Fibroblast of villous mesenchyme (primary cell): ENCODE measurements at regions not wholly inside any gene's neighbourhood (a gene's known extent, or its start where the extent isn't known, plus 50 kb on each side); places are given as distances from the start of the nearest gene placed in this dataset.
"Not testable (repeated sequence)": the region's sequence is repeated elsewhere in the genome, so short reads cannot be mapped to it uniquely, and the experiment has no call there.

ENCODE experiments used
- DNase-seq: peaks from one replicate; pipeline ENCODE4 v3.0.0-alpha.2; 2010; ENCODE audit warnings: low read depth
- H3K4me3 ChIP-seq: 2 replicates; pipeline ENCODE4 v1.5.1; 2011; ENCODE audit warnings: low read depth, mild to moderate bottlenecking, low read length
- CTCF ChIP-seq: IDR thresholded peaks from 2 replicates; pipeline ENCODE4 v1.5.1; 2012; ENCODE audit warnings: low read depth, mild to moderate bottlenecking, low read length; ENCODE audit not compliant: insufficient read depth

DNA sequence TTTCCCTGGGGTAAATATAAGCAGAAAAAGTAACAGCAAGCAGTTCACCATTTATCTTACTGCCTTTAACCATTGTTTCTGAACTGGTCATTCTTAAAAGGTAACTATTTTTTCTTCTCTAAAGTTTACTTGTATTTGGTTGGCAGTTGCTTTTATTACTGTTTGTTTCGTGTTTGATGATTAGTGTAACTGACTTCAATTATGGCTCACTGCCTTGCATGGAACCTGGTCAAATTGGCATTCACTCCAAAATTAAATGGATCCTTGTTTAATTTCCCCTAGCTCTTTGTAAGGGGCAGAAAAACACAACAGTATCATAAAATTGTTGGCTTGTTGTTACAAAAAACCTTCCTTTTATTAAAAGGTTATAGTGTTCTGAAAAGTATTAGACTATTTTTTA, 1723.9 kb upstream of the CDH6 start:
- no peak for TF ChIP-seq CTCF

DNA sequence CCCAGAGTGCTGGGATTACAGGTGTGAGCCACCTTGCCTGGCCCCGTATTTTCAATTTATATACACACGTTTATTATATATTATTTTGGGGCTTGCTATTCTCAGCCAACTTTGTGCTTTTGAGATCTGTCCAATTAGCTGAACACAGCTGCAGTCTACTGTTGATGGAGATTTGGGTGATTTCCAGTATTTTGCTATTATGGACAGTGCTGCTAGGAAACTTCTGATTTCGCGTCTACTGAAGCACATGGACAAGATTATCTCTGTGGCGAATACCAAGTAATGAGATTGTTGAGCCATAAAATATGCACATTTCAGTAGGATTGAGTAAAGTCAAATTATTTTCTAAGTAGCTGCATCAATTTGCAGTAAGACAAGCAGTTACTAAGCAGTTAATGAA, 1731.2 kb upstream of the CDH6 start:
- no peak for TF ChIP-seq CTCF
- no peak overlapping the region for H3K4me3 ChIP-seq
- DNase-seq = no peak

More for the DNA sequence above, 1723.9 kb upstream of the CDH6 start:
- DNase-seq = no peak
- H3K4me3 ChIP-seq = no peak overlapping the region

- DNase-seq = no peak
- no peak overlapping the region for H3K4me3 ChIP-seq
- no peak for TF ChIP-seq CTCF
These were observed 1732.4 kb upstream of the CDH6 start for GRCh38 chr5:29460971-29461559.

DNA sequence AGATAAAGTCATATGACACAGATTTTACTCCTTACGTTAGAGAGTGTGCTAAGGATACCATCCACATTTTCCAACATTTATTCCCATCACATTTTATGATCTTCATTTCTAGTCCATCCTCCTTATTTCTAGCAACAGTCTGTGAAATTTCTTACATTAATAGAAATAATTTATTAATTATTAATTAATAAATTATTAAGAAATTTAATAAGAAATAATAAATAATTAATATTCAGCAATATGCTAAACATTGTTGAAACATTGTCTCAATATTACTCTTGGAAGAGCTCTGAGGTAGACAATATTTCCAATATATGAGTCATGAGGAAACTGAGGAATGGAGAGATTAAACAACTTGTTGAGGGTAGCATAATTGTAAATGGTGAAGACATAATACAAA, 1742.5 kb upstream of the CDH6 start:
- not testable (repeated sequence) for DNase-seq, H3K4me3 ChIP-seq

DNA sequence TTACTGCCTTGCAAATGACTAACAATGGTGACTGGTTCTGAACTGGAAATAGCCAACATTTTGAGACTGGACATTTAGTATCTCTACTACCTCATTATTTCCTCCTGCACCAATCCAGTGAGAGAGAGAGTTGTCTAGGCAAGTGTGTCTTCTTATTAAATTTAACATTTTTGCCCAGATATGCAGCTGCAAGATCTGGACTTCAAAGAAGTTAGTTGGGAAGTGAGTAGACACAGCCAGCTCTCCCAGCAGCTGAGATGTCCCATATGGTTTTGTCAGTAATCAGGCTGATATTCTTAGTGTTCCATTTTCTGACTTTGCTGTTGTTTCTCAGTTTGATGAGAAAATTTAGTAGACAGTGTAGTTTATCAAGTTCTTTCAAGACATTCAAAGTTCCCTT, 1778.8 kb upstream of the CDH6 start:
- H3K4me3 ChIP-seq = no peak overlapping the region
- no peak for DNase-seq
- TF ChIP-seq CTCF = no peak

GRCh38 chr5:29412979-29413378, 1780.5 kb upstream of the CDH6 start:
- no peak for TF ChIP-seq CTCF
- DNase-seq = no peak
- no peak overlapping the region for H3K4me3 ChIP-seq

DNA sequence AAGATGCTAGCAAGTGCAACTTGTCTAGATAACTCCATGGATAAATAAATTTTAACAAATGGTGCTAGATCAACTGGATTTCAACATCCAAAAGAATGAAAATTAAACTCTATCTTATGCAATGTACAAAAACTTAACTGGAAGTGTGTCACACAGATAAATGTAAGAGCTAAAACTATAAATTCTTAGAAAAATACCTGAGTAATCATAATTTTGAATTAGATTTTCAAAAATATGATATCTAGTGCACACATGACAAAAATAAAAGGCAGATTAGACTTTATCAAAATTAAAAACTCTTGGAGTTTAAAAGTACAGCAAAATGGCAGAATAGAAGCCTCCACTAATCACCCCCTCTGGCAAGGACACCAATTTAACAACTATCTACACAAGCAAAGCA, 1791.2 kb upstream of the CDH6 start:
- TF ChIP-seq CTCF = no peak
- DNase-seq = no peak
- H3K4me3 ChIP-seq = no peak overlapping the region
